Psoas muscle (tissue), 7 donors: ENCODE measurements at regions not wholly inside any gene's neighbourhood (a gene's known extent, or its start where the extent isn't known, plus 50 kb on each side); places are given as distances from the start of the nearest gene placed in this dataset.

Experiments used
- ATAC-seq, 4 donors: fragments of 200-7000 bp; cut with Tn5 transposase; one replicate each; pipeline ENCODE4 v1.9.1; 2020; ENCODE audit warnings: moderate library complexity in 3 of 4, mild to moderate bottlenecking in 2 of 4
- DNase-seq, 2 donors: peaks; one replicate each; pipeline ENCODE4 v3.0.0-alpha.2; 2020
- H3K27ac ChIP-seq: fragments of 200-600 bp; one replicate; pipeline ENCODE4 v1.8.0; 2022
- H3K27me3 ChIP-seq, 3 donors: fragments of 200-600 bp in 1 of 3; one replicate each; pipeline versions ENCODE4 v1.6.1 to v1.8.0; 2013 to 2022; ENCODE audit warnings: low read length in 2 of 3, mild to moderate bottlenecking in 2 of 3, moderate library complexity in 1 of 3; ENCODE audit not compliant: insufficient read depth in 3 of 3
- H3K36me3 ChIP-seq, 2 donors: fragments of 200-600 bp in 1 of 2; one replicate each; pipeline versions ENCODE4 v1.6.1 to v1.8.0; 2013 to 2022; ENCODE audit warnings: low read depth in 1 of 2, mild to moderate bottlenecking in 1 of 2, moderate library complexity in 1 of 2; ENCODE audit not compliant: insufficient read depth in 1 of 2
- H3K4me1 ChIP-seq: fragments of 200-600 bp; one replicate; pipeline ENCODE4 v1.8.0; 2022
- H3K4me3 ChIP-seq: fragments of 200-600 bp; one replicate; pipeline ENCODE4 v1.8.0; 2022; ENCODE audit warnings: mild to moderate bottlenecking
- H3K9me3 ChIP-seq: fragments of 200-600 bp; one replicate; pipeline ENCODE4 v1.8.0; 2022
- WGBS, 3 donors: extraction: QIAGEN DNeasy Blood & Tissue Kit; methylation state at CpG; one replicate each; pipeline versions ENCODE4 v1.1.6 to v1.1.7; 2013; 5-methylcytosine and 5-hydroxymethylcytosine counted together
- intact Hi-C, 2 donors: fragments of 100-400 bp; cut with DNase I; formaldehyde crosslinking; loops; one replicate each; pipeline versions ENCODE4 v1.11.0 to v1.14.2; 2022
- TF ChIP-seq, protein P1 (sequence below): fragments of 200-600 bp; IDR thresholded peaks from one replicate; pipeline ENCODE4 v1.8.0; 2022; ENCODE audit warnings: antibody characterized with exemption
- donor health status: healthy with polysubstance abuse.
- donor health status: DM: no; HTN: no; CAD: no; lungs with moderate emphysema.
- donor health status: Bipolar disorder and iron deficiency.
- donor health status: healthy.
- donor health status: DM: yes; HTN: yes; CAD: no.
- donor health status: DM: no; HTN: no; CAD: no.
- donor health status: DM: yes; HTN: yes; CAD: no.

- H3K9me3 ChIP-seq = no peaks in the 10 kb centered on the region
- H3K4me3 ChIP-seq = no peak overlapping the region
- H3K36me3 ChIP-seq = no peaks in the 10 kb centered on the region
- ATAC-seq (no peak), DNase-seq (no peak)
- WGBS, 3 donors = 29 to 38% (median 33%) methylated on average over 1 of the region's 1 CpG
- TF ChIP-seq, protein P1, sequence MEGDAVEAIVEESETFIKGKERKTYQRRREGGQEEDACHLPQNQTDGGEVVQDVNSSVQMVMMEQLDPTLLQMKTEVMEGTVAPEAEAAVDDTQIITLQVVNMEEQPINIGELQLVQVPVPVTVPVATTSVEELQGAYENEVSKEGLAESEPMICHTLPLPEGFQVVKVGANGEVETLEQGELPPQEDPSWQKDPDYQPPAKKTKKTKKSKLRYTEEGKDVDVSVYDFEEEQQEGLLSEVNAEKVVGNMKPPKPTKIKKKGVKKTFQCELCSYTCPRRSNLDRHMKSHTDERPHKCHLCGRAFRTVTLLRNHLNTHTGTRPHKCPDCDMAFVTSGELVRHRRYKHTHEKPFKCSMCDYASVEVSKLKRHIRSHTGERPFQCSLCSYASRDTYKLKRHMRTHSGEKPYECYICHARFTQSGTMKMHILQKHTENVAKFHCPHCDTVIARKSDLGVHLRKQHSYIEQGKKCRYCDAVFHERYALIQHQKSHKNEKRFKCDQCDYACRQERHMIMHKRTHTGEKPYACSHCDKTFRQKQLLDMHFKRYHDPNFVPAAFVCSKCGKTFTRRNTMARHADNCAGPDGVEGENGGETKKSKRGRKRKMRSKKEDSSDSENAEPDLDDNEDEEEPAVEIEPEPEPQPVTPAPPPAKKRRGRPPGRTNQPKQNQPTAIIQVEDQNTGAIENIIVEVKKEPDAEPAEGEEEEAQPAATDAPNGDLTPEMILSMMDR = no peak
- H3K27ac ChIP-seq = no peak overlapping the region
- H3K27me3 ChIP-seq = no peaks in the 10 kb centered on the region
- intact Hi-C loops = no loop called here
- no peaks in the 10 kb centered on the region for H3K4me1 ChIP-seq
These were observed 58.3 kb upstream of the PNPT1 start for GRCh38 chr2:55751966-55752365.

- Histone ChIP-seq H3K4me1 (no peaks in the 10 kb centered on the region), H3K4me3 (no peak overlapping the region), H3K27ac (no peak overlapping the region), H3K36me3 (no peaks in the 10 kb centered on the region), H3K9me3 (no peaks in the 10 kb centered on the region), H3K27me3 (no peaks in the 10 kb centered on the region)
- ATAC-seq (no peak), DNase-seq (no peak)
- WGBS, 3 donors = 81 to 88% (median 88%) methylated on average over 1 of the region's 1 CpG
- TF ChIP-seq, protein P1 = no peak
- intact Hi-C loops = no loop called here
These were observed 49.9 kb upstream of the PNPT1 start for GRCh38 chr2:55743583-55743982.
